A549 (cell line): ENCODE measurements at regions not wholly inside any gene's neighbourhood (a gene's known extent, or its start where the extent isn't known, plus 50 kb on each side); places are given as distances from the start of the nearest gene placed in this dataset.

Experiments
- ATAC-seq, 2 experiments: fragments of 200-7000 bp in 1 of 2; fragments of >200 bp in 1 of 2; cut with Nextera tagmentation in 1 of 2; cut with Tn5 transposase in 1 of 2; 3 replicates each; pipeline versions ENCODE4 v1.8.0 to v1.9.1; 2018 to 2020; ENCODE audit warnings: mild to moderate bottlenecking in 1 of 2, moderate library complexity in 1 of 2
- CTCF ChIA-PET: fragments of 300-600 bp; sonication (Branson Sonifier 250); formaldehyde crosslinking; extraction: SDS; loops from one replicate; lab custom pipeline; 2021; ENCODE audit warnings: antibody characterized with exemption, inconsistent platforms; lab: Yijun Ruan, JAX
- POLR2A ChIA-PET: fragments of 350-600 bp; formaldehyde crosslinking; extraction: SDS; loops from one replicate; lab custom pipeline; 2021; ENCODE audit warnings: antibody characterized with exemption, inconsistent platforms; lab: Yijun Ruan, JAX
- DNase-seq, 2 experiments: peaks; one replicate each; pipeline versions ENCODE4 v3.0.0 to v3.0.0-alpha.2; 2011 to 2016; ENCODE audit warnings: low read depth in 1 of 2, low spot score in 1 of 2
- FAIRE-seq: peaks from 2 replicates; lab custom pipeline; 2011; peaks lifted over from hg19 to GRCh38; lab: Jason Lieb, UNC
- H3K27ac ChIP-seq, 2 experiments: fragments of >200 bp; sonication (Bioruptor Twin); formaldehyde crosslinking; 3 replicates each; pipeline ENCODE4 v1.5.1; 2016 to 2017
- H3K4me1 ChIP-seq: fragments of >200 bp; sonication (Bioruptor Twin); formaldehyde crosslinking; 3 replicates; pipeline ENCODE4 v1.6.1; 2016
- H3K4me2 ChIP-seq: fragments of >200 bp; sonication (Bioruptor Twin); formaldehyde crosslinking; 3 replicates; pipeline ENCODE4 v1.6.1; 2016
- H3K4me3 ChIP-seq: fragments of >200 bp; sonication (Bioruptor Twin); formaldehyde crosslinking; 3 replicates; pipeline ENCODE4 v1.5.1; 2016
- H3K9me3 ChIP-seq: fragments of >200 bp; sonication (Bioruptor Twin); formaldehyde crosslinking; 3 replicates; pipeline ENCODE4 v1.6.1; 2016
- BHLHE40 ChIP-seq: IDR thresholded peaks from 2 replicates; pipeline ENCODE4 v1.6.1; 2012; ENCODE audit warnings: low read depth, low read length, inconsistent platforms
- CBX8 ChIP-seq: fragments of 200-600 bp; sonication (generic); IDR thresholded peaks from 2 replicates; pipeline ENCODE4 v1.6.1; 2016
- CHD2 ChIP-seq: fragments of 150-350 bp; IDR thresholded peaks from 2 replicates; pipeline ENCODE4 v1.6.1; 2014; ENCODE audit warnings: low read length; ENCODE audit not compliant: partially characterized antibody
- EHF ChIP-seq: fragments of 250-450 bp; sonication (Bioruptor Pico); IDR thresholded peaks from 2 replicates; pipeline ENCODE4 v1.5.0; 2020; ENCODE audit warnings: mild to moderate bottlenecking
- EHMT2 ChIP-seq: fragments of 200-600 bp; sonication (generic); IDR thresholded peaks from 2 replicates; pipeline ENCODE4 v1.6.1; 2016; ENCODE audit warnings: antibody characterized with exemption, low read depth, mild to moderate bottlenecking, moderate library complexity
- EP300 ChIP-seq, 2 experiments: fragments of >200 bp; sonication (Bioruptor Twin); formaldehyde crosslinking; IDR thresholded peaks; 2 replicates in 1 of 2; 3 replicates in 1 of 2; pipeline ENCODE4 v1.6.1; 2016 to 2017
- ESRRA ChIP-seq: fragments of 150-350 bp; IDR thresholded peaks from 2 replicates; pipeline ENCODE4 v1.6.1; 2014; ENCODE audit warnings: mild to moderate bottlenecking, low read length, borderline replicate concordance
- FOSL2 ChIP-seq, 2 experiments: fragments of 450-650 bp in 1 of 2; fragments of >200 bp in 1 of 2; sonication (Bioruptor Twin) in 1 of 2; formaldehyde crosslinking; IDR thresholded peaks; 2 replicates each; pipeline versions ENCODE4 v1.5.0 to v1.6.1; 2016 to 2020; ENCODE audit warnings: mild to moderate bottlenecking in 1 of 2, moderate library complexity in 1 of 2
- FOXS1 ChIP-seq: fragments of 250-450 bp; sonication (Bioruptor Pico); IDR thresholded peaks from 2 replicates; pipeline ENCODE4 v1.5.0; 2020; ENCODE audit warnings: mild to moderate bottlenecking, moderate library complexity
- GATA3 ChIP-seq: IDR thresholded peaks from 2 replicates; pipeline ENCODE4 v1.6.1; 2012; ENCODE audit warnings: borderline replicate concordance
- HDAC2 ChIP-seq: fragments of 200-600 bp; sonication (generic); IDR thresholded peaks from 2 replicates; pipeline ENCODE4 v1.6.1; 2016
- HEYL ChIP-seq: fragments of 250-450 bp; sonication (Bioruptor Pico); IDR thresholded peaks from 2 replicates; pipeline ENCODE4 v1.8.0; 2021; ENCODE audit warnings: mild to moderate bottlenecking, moderate library complexity
- HOXA7 ChIP-seq: fragments of 250-450 bp; sonication (Bioruptor Pico); IDR thresholded peaks from 2 replicates; pipeline ENCODE4 v1.5.0; 2020; ENCODE audit warnings: mild to moderate bottlenecking, moderate library complexity
- HOXB13 ChIP-seq: fragments of 250-450 bp; sonication (Bioruptor Pico); IDR thresholded peaks from 2 replicates; pipeline ENCODE4 v1.5.0; 2020; ENCODE audit warnings: low read depth, mild to moderate bottlenecking, moderate library complexity
- MAFK ChIP-seq: fragments of 450-650 bp; IDR thresholded peaks from 2 replicates; pipeline ENCODE4 v1.6.1; 2014; ENCODE audit not compliant: partially characterized antibody
- MYC ChIP-seq: IDR thresholded peaks from 2 replicates; pipeline ENCODE4 v1.6.1; 2012; ENCODE audit warnings: mild to moderate bottlenecking, inconsistent platforms, low read length, improper control_type of control experiment, borderline replicate concordance
- PHF8 ChIP-seq: fragments of 200-600 bp; sonication (generic); IDR thresholded peaks from 2 replicates; pipeline ENCODE4 v1.6.1; 2016; ENCODE audit warnings: low read depth, mild to moderate bottlenecking, antibody characterized with exemption, moderate library complexity, borderline replicate concordance
- POLR2A ChIP-seq: IDR thresholded peaks from 2 replicates; pipeline ENCODE4 v1.6.1; 2012; ENCODE audit warnings: mild to moderate bottlenecking, low read length
- POLR2AphosphoS2 ChIP-seq: conservative IDR thresholded peaks from 2 replicates; pipeline ENCODE4 v1.6.1; 2012; ENCODE audit warnings: low read length, improper control_type of control experiment, inconsistent platforms
- TFCP2L1 ChIP-seq: fragments of 250-450 bp; sonication (Bioruptor Pico); IDR thresholded peaks from 2 replicates; pipeline ENCODE4 v1.5.0; 2021; ENCODE audit warnings: mild to moderate bottlenecking
- ZFP36 ChIP-seq: fragments of 450-650 bp; IDR thresholded peaks from 2 replicates; pipeline ENCODE4 v1.6.1; 2014; ENCODE audit warnings: borderline replicate concordance; ENCODE audit not compliant: partially characterized antibody
- WGBS: methylation state at CpG from one replicate; pipeline ENCODE4 v1.1.6; 2017; ENCODE audit errors: missing lambda C conversion rate; 5-methylcytosine and 5-hydroxymethylcytosine counted together
- TF ChIP-seq, protein P1 (sequence below): fragments of 200-600 bp; sonication (generic); IDR thresholded peaks from 2 replicates; pipeline ENCODE4 v1.6.1; 2016; ENCODE audit warnings: antibody characterized with exemption, mild to moderate bottlenecking, moderate library complexity
- TF ChIP-seq, protein P2 (sequence below): IDR thresholded peaks from 2 replicates; pipeline ENCODE4 v1.6.1; 2012; ENCODE audit warnings: low read depth, borderline replicate concordance
- TF ChIP-seq, protein P3 (sequence below): fragments of >200 bp; sonication (Bioruptor Twin); formaldehyde crosslinking; IDR thresholded peaks from 2 replicates; pipeline ENCODE4 v1.6.1; 2016
- TF ChIP-seq, protein P4 (sequence below): IDR thresholded peaks from 2 replicates; pipeline ENCODE4 v1.6.1; 2012
- TF ChIP-seq, protein P5 (sequence below): fragments of 250-450 bp; sonication (Bioruptor Pico); IDR thresholded peaks from 2 replicates; pipeline ENCODE4 v1.5.0; 2020; ENCODE audit warnings: low read depth, mild to moderate bottlenecking, moderate library complexity

DNA sequence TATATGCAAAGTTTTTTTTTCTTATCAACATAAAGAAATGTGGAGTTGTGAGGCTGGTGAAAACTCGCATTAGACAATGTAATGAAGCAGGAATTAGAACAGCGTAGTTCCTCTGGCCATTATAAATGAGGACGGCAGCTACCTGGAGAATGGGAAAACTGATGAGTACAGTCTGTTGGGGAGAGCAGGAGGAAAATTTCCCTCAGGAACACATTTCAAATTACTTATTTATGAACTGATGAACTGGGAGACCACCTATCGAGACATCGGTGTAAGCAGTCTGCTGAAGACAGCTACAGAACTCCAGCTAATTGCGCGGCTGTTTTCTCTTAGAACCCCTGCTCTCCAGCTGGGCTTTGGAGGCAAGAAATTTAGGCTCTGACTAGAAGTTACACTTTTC is 343.9 kb upstream of the CLINT1 start (continued):
- TF ChIP-seq, protein P1, sequence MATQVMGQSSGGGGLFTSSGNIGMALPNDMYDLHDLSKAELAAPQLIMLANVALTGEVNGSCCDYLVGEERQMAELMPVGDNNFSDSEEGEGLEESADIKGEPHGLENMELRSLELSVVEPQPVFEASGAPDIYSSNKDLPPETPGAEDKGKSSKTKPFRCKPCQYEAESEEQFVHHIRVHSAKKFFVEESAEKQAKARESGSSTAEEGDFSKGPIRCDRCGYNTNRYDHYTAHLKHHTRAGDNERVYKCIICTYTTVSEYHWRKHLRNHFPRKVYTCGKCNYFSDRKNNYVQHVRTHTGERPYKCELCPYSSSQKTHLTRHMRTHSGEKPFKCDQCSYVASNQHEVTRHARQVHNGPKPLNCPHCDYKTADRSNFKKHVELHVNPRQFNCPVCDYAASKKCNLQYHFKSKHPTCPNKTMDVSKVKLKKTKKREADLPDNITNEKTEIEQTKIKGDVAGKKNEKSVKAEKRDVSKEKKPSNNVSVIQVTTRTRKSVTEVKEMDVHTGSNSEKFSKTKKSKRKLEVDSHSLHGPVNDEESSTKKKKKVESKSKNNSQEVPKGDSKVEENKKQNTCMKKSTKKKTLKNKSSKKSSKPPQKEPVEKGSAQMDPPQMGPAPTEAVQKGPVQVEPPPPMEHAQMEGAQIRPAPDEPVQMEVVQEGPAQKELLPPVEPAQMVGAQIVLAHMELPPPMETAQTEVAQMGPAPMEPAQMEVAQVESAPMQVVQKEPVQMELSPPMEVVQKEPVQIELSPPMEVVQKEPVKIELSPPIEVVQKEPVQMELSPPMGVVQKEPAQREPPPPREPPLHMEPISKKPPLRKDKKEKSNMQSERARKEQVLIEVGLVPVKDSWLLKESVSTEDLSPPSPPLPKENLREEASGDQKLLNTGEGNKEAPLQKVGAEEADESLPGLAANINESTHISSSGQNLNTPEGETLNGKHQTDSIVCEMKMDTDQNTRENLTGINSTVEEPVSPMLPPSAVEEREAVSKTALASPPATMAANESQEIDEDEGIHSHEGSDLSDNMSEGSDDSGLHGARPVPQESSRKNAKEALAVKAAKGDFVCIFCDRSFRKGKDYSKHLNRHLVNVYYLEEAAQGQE = no peak

DNA sequence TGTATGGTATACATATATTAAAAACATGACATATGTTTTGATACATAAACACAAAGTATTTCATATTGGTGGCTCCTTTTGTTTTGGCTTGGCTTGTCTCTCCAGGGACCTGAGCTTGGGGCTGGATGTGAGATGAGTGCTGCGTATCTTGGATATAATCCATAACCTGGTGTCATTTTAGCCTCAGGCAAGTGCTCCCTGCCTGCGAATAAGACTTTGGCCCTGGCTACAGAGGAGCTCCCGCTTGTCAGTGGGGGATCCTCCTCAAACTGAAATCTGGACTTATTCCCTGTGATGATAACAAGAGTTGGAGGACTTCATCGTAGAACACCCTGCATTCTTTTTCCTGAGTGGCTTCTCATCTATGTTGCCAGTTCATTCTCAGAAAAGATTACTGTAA is 341.7 kb upstream of the CLINT1 start:
- Histone ChIP-seq H3K4me1 (no peaks in the 10 kb centered on the region), H3K9me3 (no peaks in the 10 kb centered on the region), H3K27ac (no peak overlapping the region), H3K4me2 (no peak overlapping the region), H3K4me3 (no peak overlapping the region)
- TF ChIP-seq HOXB13 (CRISPR knock-in tag) (no peak), FOSL2 (IDR thresholded peaks at IDR 0.05) (no peak), FOSL2 (CRISPR knock-in tag; IDR thresholded peaks at IDR 0.05) (no peak), FOXS1 (CRISPR knock-in tag) (no peak), BHLHE40 (no peak), GATA3 (no peak), HEYL (CRISPR knock-in tag) (no peak), EHMT2 (no peak), MYC (no peak), HDAC2 (no peak), ZFP36 (no peak)
- TF ChIP-seq, protein P2, sequence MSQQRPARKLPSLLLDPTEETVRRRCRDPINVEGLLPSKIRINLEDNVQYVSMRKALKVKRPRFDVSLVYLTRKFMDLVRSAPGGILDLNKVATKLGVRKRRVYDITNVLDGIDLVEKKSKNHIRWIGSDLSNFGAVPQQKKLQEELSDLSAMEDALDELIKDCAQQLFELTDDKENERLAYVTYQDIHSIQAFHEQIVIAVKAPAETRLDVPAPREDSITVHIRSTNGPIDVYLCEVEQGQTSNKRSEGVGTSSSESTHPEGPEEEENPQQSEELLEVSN = no peak
- TF ChIP-seq, protein P3, sequence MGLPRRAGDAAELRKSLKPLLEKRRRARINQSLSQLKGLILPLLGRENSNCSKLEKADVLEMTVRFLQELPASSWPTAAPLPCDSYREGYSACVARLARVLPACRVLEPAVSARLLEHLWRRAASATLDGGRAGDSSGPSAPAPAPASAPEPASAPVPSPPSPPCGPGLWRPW = no peak
- TF ChIP-seq, protein P4, sequence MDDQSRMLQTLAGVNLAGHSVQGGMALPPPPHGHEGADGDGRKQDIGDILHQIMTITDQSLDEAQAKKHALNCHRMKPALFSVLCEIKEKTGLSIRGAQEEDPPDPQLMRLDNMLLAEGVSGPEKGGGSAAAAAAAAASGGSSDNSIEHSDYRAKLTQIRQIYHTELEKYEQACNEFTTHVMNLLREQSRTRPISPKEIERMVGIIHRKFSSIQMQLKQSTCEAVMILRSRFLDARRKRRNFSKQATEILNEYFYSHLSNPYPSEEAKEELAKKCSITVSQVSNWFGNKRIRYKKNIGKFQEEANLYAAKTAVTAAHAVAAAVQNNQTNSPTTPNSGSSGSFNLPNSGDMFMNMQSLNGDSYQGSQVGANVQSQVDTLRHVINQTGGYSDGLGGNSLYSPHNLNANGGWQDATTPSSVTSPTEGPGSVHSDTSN = no peak
- DNase-seq = no peak
- 14% methylated on average over 4 of the region's 4 CpGs for WGBS
- POLR2A ChIA-PET = no interaction called here
- CTCF ChIA-PET = interaction anchor here (0.6 to 1.0 kb wide), 2 partner anchors 24 to 782 kb away, joined by 3 read pairs; no protein-coding TSS in a partner anchor
- no peak for FAIRE-seq
- no peak for ATAC-seq

DNA sequence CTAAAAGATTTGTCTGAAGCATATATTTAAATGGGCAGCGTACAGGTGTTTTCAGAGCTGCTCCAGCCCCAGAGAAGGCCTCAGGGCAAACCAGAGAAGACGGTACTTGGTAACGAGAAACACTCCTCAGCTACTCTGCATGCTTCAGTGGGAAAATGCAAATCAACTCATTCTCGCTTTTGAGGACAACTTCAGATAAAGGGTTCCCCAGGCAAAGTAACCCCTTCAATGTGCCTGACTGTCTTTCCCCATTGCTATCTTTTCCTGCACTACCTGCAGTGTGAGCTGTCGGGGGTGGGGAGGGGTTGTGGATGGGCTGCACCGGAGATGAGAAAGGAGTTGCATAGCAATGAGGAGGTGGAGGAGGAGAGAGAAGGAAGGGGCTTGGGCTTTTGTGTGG is 339.7 kb upstream of the CLINT1 start:
- H3K27ac ChIP-seq = no peak overlapping the region
- no peak overlapping the region for H3K4me3 ChIP-seq
- no peaks in the 10 kb centered on the region for H3K9me3 ChIP-seq
- no peak overlapping the region for H3K4me2 ChIP-seq
- DNase-seq (no peak), FAIRE-seq (no peak), ATAC-seq (no peak)
- H3K4me1 ChIP-seq = no peaks in the 10 kb centered on the region
- CTCF ChIA-PET = no interaction called here
- WGBS = 21% methylated on average over 6 of the region's 6 CpGs
- POLR2A ChIA-PET = no interaction called here
- TF ChIP-seq, protein P1 = no peak
- TF ChIP-seq POLR2AphosphoS2 = no peak
- TF ChIP-seq BHLHE40 = no peak
- TF ChIP-seq MAFK = no peak
- no peak for TF ChIP-seq FOSL2 (IDR thresholded peaks at IDR 0.05)
- TF ChIP-seq FOSL2 (CRISPR knock-in tag; IDR thresholded peaks at IDR 0.05) = no peak
- TF ChIP-seq TFCP2L1 (CRISPR knock-in tag) = no peak
- TF ChIP-seq PHF8 = no peak
- TF ChIP-seq, protein P5, sequence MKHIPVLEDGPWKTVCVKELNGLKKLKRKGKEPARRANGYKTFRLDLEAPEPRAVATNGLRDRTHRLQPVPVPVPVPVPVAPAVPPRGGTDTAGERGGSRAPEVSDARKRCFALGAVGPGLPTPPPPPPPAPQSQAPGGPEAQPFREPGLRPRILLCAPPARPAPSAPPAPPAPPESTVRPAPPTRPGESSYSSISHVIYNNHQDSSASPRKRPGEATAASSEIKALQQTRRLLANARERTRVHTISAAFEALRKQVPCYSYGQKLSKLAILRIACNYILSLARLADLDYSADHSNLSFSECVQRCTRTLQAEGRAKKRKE (CRISPR knock-in tag) = no peak
- TF ChIP-seq CBX8 = no peak
- no peak for TF ChIP-seq EHF (CRISPR knock-in tag)
- TF ChIP-seq POLR2A = no peak
- TF ChIP-seq ZFP36 = no peak
- no peak for TF ChIP-seq HOXA7 (CRISPR knock-in tag)
- TF ChIP-seq CHD2 = no peak
- no peak for TF ChIP-seq ESRRA
- TF ChIP-seq EP300 (IDR thresholded peaks at IDR 0.05) = no peak
